Non-pigmented ciliary epithelial cell (primary cell): ENCODE measurements at regions not wholly inside any gene's neighbourhood (a gene's known extent, or its start where the extent isn't known, plus 50 kb on each side); places are given as distances from the start of the nearest gene placed in this dataset.

ENCODE experiments used
- DNase-seq: peaks from one replicate; pipeline ENCODE4 v3.0.0-alpha.2; 2010; ENCODE audit warnings: low read depth

DNA sequence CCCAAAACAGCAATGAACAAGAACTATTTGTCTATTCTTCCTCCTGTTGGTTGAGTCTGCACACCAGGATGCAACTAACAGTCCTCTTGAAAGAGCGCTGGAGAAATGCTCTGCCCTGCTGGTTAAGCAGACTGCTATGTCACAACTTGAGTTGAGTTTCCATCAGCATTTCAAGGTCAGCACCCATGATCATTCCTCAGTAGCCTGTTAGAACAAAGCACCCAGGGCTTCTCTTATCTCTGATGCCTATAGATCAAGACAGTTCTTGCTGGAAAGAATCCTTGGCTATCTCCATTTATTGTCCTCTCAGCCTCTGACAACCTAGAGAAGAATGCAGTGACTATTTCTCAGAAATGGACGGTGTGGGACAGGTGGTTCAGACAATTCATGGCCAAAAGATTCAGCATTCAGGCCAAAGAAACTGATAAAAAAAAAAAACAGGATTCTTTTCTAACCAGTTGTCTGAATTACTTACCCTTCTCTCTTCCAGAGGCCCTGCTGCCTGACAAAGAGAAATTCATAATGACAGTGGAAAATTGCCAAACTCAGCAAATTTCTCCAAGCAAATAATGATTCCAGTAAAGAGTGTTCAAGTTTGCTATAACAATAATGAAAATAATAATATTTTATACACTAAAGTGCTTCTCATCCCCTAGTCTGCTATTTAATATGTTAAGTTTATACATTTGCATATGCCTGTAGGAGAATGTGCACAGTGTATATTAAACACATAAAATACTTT is 306.7 kb downstream of the EMP1 start:
- DNase-seq, result no peak

DNA sequence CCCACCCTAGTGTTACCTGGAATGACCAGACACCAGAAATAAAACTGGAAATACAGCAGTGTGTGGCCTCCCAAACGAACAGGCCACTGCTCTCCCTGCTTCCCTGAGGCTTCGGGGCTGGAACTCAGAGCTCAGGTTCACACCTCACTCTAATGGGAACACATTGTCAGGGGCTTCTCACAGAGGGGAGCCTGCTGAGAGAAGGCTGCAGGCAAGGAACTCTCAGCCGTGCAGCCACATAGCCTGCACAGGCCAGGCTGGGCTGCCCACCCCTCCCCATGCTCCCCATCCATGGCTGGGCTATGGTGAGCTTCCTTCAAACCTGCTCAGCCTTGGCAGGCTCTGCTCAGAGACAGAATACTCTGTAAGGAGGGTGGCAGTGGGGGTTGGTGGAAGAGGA is 302.5 kb downstream of the EMP1 start:
- no peak for DNase-seq

DNA sequence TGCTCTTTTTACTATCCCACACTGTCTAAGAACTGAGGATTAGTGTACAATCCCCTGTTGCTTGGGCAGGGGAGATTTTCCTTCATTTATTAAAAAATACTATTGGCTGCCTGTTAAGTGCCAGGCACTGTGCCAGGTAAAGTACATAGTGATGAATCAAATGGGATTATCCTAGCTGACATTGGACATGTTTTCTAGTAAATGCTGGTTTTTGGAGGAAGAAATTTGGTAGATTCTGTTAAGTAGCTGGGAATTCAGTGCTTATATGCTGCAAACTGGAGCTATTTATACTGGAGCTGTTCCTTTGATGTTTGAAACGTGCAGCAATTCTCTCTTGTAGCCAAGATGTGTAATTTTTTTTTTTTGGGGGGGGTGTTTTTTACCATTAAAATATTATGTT is 299.6 kb downstream of the EMP1 start:
- no peak for DNase-seq

- DNase-seq, result no peak
Measured at GRCh38 chr12:13489246-13489645, 292.7 kb downstream of the EMP1 start.

DNA sequence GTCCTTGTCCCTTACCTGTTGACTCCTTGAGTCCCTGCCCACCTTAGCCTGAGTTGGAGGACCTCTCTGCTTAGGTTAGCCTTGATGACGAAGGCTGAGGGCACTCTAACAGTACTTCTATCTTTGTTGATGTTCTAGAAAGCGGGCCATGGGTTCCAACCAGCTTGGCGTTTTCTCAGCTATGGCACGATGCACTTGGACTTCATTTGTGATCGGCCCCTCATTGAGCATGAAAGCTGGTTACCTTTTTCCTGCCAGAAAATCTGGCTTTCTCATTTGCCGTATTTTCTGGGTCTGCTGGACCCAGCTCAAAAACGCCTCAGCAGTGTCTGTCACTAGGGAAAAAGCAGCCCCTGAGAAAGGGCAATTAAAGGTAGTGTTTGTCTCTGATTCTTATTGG is 290.8 kb downstream of the EMP1 start:
- no peak for DNase-seq

DNA sequence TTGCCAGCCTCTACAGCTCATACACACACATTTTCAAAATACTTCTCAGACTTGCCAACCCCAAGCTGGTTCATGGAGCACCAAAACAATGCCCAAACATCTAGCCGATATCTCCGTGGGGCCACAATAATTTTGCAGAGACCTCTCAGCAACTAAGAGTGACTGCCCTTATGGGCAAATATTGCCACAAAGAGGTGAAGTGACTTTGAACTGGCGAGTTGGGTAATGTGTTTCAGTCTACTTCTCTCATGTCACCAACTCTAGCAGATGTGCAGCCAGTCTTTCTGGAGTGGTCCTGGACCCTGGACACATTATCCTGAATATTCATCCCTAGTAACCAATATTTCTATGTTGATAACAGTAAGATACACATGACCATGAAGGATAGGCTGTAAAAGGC is 290.3 kb downstream of the EMP1 start:
- DNase-seq, result no peak

DNA sequence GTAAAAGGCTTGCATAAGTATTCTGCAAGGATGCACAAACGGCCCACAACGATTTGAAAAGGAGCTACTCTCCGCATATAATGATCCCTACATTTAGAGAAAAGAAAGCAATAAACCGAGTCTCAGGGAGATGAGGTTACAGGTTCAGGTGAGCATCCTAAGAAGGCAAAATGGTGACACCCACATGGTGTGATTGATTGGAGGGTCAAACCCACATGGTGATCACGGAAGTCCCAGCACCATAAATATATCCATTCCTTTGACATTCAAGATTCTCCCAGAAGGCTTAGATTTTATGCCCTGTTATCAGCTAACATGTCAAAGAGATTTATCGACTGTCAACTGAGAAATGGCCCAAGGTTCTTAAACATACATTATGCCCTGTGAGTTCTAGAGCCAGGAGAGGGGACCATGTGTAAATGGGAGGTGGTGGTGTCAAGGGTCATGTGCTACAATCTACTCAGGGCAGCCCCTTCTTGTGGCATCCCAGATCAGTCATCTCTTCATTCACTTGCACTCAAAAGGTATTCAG is 282.2 kb downstream of the EMP1 start:
- DNase-seq, result no peak

GRCh38 chr12:13474381-13474780 is 277.9 kb downstream of the EMP1 start:
- no peak for DNase-seq

DNA sequence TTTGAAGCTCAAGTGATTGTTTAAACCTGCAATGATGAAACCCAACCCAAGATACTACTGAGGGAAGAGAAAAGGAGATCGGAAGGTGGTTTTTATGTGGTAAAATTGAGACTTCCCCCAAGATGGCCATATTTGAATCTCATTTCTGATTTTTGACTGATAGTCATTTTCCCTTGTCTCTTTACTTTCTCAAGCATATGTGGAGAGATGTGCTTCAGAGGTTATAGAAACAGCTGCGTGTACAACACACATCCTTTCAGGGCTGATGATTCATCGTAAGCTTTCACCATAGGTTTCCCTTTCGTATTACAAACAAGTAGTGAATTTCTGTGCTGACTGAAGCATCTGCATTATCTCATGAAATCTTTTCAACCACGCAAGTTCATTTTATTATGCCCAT is 276.2 kb downstream of the EMP1 start:
- DNase-seq, result no peak

- no peak for DNase-seq
Measured at GRCh38 chr12:13471471-13471870, 274.9 kb downstream of the EMP1 start.

DNA sequence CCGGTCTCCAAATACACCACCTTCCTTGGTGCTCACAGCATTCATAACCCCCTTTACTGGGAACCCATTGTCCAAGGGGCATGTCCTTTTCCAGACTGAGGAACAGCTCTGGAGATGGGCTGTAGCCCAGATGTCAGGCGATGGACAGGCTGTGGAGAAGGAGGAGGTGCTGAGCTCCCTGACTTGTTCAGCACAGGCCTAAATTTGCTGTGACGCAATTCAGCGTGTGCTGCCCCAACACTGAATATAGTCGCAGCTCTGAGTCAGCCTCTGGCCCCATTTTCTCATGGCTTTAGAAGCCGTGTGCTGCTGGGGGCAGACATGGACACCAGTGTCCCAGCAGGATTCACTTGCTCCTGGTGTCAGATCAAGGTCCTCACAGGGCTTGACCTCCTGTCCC is 269.1 kb downstream of the EMP1 start:
- no peak for DNase-seq

DNA sequence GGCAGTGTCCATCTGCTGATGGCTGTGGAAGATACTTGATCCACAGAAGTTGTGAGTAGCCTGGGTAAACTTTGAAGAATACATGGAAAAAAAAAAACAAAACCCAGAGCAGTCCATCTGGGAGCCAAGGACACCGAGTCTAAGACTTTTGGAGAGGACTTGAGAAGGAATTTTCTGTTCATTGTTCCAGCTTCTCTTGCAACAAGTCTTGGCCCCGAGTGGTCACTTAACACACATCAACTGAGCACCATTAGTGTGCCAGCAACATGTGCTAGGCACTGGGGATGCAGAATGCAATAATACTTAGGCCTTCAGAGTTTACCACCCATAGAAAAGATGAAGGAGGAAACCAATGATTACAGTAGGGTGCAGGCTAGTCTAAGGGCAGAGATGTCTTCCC is 266.7 kb downstream of the EMP1 start:
- no peak for DNase-seq

GRCh38 chr12:13462450-13462849 is 265.9 kb downstream of the EMP1 start:
- no peak for DNase-seq

- no peak for DNase-seq
Measured at GRCh38 chr12:13455778-13456144, 259.2 kb downstream of the EMP1 start.

- DNase-seq, result no peak
Measured at GRCh38 chr12:13454991-13455777, 258.7 kb downstream of the EMP1 start.

DNA sequence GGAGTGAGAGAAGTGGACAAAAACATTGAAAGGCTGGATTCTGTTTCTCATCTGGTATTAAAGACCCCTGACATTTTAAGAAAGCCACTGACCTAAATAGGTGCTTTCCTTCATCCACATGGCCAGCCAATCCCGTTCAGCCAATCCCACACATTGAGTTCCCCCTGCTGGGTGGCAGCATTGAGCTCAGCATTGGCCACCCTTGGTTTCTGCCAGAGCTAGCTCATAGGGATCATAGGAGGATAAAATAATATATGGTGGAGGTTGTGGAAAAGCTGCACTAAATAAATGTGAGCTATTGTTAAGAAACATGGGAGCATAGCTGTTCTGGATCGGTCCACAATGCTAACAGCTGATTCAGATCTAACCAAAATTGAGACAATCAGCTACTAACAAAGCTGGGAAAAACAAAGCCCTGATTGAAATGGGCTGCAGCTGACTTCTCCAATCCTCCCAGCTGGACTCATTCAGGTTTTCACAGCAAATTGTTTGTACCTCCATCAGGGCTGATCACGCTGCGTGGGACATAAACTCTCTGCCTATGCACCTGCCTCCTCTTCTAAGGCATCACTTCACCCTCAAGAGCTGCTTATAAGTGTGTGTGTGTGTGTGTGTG is 256.5 kb downstream of the EMP1 start:
- no peak for DNase-seq

- no peak for DNase-seq
Measured at GRCh38 chr12:13451776-13452175, 255.2 kb downstream of the EMP1 start.

GRCh38 chr12:13450231-13451080 is 253.9 kb downstream of the EMP1 start:
- DNase-seq, result no peak

GRCh38 chr12:13444076-13444475 is 247.6 kb downstream of the EMP1 start:
- DNase-seq, result no peak

- no peak for DNase-seq
Measured at GRCh38 chr12:13443498-13443897, 247.0 kb downstream of the EMP1 start.

GRCh38 chr12:13443028-13443427 is 246.5 kb downstream of the EMP1 start:
- no peak for DNase-seq

GRCh38 chr12:13442457-13442856 is 245.9 kb downstream of the EMP1 start:
- no peak for DNase-seq
